ENCODE measurements at regions not wholly inside any gene's neighbourhood (a gene's known extent, or its start where the extent isn't known, plus 50 kb on each side); places are given as distances from the start of the nearest gene placed in this dataset.
"Not testable (repeated sequence)": the region's sequence is repeated elsewhere in the genome, so short reads cannot be mapped to it uniquely, and the experiment has no call there.

DNA sequence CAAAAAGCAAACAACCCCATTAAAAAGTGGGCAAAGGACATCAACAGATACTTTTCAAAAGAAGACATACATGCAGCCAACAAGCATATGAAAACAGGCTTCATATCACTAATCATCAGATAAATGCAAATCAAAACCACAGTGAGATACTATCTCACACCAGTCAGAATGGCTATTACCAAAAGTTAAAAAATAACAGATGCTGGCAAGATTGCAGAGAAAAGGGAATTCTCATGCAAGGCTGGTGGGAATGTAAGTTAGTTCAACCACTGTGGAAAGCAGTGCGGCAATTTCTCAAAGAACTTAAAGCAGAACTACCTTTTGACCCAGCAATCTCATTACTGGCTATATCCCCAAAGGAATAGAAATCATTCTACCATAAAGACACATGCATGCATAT lies 260.8 kb downstream of the C11orf87 start:
- FAIRE-seq = not testable (repeated sequence)

DNA sequence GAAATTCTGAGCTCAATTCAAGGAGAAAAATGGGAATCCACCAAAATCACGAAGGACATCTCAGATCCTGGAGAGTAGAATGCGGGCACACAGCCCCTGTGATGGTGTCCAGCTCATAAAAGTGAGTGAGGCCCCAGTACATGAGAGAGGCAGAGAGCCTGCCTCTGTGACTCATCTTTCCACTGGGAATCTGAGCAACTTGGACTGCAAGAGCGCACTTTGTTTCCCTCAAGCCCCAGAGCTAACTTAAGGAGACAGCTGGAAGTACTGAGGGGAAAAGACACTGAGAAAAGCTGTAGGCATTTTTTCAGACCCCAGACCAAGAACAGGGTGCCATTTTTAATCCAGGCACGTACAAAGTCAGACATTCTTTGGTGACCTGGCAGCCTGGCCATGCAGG lies 273.7 kb downstream of the C11orf87 start:
- no peak for FAIRE-seq

GRCh38 chr11:109696191-109696897 lies 274.4 kb downstream of the C11orf87 start:
- FAIRE-seq = no peak

DNA sequence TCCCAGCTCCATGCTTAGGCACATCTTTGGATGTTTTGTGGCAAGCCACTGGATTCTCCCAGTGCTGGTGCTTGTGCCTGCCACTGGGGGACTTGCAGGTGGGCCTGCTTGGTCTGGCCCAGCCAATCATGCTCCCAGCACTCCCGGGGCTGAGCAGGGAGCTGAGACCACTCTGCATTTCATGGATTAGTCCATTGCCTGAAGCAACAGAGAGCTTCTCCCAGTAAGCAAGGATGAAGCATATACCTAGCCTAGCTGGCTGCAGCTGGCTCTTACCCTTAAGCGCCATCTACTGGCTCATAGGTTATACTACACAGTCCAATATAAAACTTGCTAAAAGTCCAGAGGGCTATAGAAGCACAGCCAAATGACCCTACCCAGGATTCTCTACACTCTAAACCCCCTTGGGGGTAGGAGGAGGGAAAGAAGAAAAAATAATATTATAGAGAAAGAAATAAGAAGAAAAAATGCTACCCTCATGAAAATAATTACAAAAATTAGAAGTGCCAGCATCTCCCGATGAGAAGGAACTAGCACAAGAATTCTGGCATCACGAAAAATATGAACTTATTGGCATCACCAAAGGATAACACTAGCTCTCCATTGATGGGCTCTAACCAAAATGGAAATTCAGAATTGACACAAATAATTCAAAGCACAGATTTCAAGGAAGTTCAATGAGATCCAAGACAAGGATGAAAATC lies 275.3 kb downstream of the C11orf87 start:
- no peak for FAIRE-seq

- FAIRE-seq = no peak
These were observed 276.2 kb downstream of the C11orf87 start for GRCh38 chr11:109698237-109698636.

DNA sequence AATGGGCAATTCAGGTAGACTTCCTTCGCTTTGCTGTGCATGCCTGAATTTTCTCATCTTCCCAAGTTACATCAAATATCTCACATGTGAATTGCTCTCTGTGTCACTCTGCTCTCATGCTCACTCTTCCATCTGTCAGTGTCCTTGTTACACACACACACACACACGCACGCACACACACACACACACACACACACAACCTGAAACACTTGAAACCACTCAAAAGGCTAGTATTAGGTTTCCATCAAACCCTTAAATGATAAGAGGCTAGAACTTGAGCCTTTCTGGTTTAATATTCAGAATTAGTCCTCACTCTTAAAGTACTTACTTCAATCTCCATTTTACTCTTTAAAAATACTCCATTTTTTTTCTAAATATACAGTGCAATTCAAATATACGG lies 282.4 kb downstream of the C11orf87 start:
- no peak for FAIRE-seq

DNA sequence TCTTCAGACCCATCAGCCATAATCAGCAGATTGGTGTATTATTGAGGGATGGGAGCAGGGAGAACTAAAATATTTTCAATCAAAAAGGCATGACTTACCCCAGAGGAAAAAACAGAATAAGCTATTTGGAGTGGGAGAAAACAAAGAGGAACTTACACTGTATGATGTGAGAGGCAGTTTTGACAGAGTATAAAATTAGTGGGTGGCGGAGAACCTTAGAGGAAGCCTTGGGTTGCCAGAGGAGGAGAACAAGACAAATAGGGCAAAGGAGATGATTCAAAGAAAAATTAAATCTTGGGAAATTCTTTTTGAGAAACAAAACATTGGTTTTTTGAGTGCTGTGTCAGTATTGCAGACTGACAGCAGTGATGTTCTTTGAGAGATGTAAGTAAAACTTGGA lies 285.0 kb downstream of the C11orf87 start:
- no peak for FAIRE-seq

DNA sequence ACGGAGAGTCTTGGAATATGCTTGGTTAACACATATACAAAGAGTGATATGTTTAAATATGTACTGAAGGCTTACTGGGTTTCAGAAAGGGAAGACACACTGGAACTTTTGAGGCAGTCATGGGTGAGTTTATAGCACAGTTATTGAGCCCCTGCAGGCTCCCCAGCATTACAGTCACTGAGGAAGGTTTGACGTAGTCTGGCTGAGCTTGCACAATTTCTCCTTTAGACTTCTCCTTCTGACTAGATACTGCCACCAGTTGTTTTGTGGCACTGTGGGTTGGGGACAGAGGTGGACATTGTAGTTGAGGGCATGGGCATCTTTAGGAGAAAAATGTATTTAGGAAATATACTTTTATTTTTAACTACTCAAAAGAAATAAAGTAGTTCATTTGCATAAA lies 285.4 kb downstream of the C11orf87 start:
- FAIRE-seq = no peak

- FAIRE-seq = no peak
These were observed 286.2 kb downstream of the C11orf87 start for GRCh38 chr11:109708184-109708583.

- not testable (repeated sequence) for FAIRE-seq
These were observed 292.5 kb downstream of the C11orf87 start for GRCh38 chr11:109714444-109714843.

DNA sequence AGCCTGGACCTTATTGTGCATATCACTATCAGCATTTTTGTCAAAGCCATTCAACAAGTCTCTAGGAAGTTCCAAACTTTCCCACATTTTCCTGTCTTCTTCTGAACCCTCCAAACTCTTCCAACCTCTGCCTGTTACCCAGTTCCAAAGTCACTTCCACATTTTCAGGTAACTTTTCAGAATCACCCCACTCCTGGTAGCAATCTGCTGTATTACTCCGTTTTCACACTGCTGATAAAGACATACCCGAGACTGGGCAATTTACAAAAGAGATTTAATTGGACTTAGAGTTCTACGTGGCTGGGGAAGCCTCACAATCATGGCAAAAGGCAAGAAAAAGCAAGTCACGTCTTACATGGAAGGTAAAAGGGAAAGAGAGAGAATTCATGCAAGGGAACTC lies 293.4 kb downstream of the C11orf87 start:
- not testable (repeated sequence) for FAIRE-seq

DNA sequence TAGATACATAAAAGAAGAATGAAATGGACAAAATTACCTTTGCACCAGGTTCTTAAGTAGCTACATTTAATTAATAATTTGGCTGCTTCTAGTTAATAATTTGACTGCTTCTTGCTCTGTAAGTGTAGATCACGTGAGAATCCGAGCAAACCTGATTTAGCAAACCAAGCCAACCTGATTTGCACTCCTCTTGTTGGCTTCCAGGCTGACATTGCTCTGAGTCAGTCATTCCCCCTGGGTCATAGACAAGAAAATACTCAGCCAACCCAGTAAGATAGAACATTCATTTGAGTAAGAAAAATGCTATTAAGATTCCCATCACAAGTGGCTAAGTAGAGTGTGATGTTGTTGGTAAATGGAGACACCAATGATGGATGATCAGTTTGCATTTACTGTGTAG lies 304.1 kb downstream of the C11orf87 start:
- FAIRE-seq = no peak

- FAIRE-seq = no peak
These were observed 306.1 kb downstream of the C11orf87 start for GRCh38 chr11:109728056-109728455.

GRCh38 chr11:109729761-109730160 lies 307.8 kb downstream of the C11orf87 start:
- no peak for FAIRE-seq

GRCh38 chr11:109730669-109731068 lies 308.7 kb downstream of the C11orf87 start:
- no peak for FAIRE-seq

- FAIRE-seq = no peak
These were observed 309.5 kb downstream of the C11orf87 start for GRCh38 chr11:109731451-109731850.

DNA sequence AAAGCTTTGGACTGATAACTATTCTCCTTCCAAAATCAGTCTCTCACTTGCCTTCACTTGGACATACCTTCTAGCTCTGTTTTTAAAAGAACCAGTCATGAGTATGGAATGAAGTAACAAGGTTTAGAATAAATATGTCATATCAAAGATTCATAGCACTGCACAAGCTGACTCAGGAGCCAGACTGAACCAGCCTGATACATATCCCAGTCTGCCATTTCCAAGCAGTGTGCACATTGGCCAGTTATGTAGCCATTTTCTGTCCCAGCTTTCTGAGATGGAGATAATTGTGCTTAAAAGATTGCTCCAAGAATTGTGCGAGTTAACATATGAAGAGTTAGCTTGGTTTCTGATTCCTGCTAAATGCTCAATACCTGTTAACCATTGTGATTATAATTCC lies 311.3 kb downstream of the C11orf87 start:
- FAIRE-seq = no peak

DNA sequence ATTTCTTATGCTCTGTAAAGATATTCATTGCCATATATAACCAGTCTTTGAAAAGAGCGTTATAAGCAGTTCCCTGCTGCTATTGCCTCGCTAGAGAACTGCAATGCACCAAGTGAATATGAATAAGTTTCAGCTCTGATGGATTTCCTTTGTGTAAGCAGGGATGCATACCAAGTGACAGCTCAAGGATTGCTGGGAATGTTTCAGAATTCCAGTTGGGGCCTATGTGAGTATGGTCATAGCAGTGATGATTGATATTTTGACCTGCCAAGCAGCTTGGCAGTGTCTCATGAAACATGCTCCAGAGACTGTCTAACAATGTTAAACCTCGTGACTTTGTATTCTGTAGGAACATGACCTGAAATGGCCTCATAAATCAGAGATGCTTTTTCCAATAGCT lies 312.6 kb downstream of the C11orf87 start:
- no peak for FAIRE-seq

DNA sequence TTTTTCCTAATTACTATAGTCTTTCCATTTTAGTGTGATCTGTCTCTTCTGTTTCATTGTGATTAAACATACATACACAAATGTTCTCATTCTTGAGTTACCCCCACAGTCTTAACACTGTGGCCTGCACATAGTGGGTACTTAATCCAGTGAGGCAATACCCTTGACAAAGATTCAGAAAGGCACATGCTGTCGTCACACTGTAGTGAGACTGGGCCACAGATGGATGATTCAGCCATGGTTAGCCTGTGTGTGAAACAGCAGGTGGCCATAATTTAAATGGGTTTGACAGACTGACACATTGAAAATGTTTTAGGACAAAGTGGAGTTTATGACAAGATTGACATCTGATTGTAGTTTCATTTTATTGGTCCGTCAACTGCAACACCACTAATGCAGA lies 313.1 kb downstream of the C11orf87 start:
- no peak for FAIRE-seq

DNA sequence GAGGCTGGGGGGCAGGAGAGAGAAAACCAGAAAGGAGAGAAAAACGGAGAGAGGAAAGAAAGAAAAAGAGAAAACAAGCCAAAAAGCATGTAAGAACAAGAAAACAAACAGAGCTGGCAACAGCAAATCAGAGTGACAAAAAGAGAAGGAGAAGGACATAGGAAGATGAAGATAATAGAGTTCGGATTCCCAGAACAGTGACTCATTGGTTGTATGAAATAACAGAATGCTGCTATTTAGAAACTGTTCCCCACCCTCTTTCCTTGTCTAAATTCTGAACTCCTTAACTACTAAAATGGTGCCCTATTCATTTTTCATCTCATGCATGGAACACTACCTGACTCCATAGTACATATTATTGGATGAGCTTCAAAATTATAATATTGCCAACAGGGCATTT lies 317.4 kb downstream of the C11orf87 start:
- no peak for FAIRE-seq

GRCh38 chr11:109745996-109746625 lies 324.1 kb downstream of the C11orf87 start:
- no peak for FAIRE-seq

GRCh38 chr11:109747839-109748238 lies 325.8 kb downstream of the C11orf87 start:
- no peak for FAIRE-seq

DNA sequence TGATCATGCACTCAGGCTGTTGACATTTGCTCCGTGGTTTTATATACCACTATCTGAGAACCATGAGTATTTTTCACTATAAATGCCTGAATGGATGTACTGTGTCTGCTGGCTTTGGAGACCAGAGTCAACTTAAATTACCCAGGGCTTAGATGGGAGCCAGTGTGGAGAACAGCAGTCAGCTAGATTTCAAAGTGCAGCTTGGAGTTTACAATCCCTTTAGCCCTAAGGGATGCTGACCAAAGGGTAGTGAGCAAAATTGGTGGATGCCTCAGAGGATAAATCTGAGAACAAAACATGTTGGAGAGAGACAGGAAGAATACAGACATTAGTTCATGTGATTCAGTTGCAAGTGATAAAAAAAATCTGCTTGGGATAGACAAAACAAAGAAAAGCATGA lies 327.5 kb downstream of the C11orf87 start:
- FAIRE-seq = no peak

GRCh38 chr11:109750964-109751363 lies 329.0 kb downstream of the C11orf87 start:
- no peak for FAIRE-seq

Data from G401.6 (cell line).